Medulla oblongata (tissue), 1 donor: ENCODE measurements at regions not wholly inside any gene's neighbourhood (a gene's known extent, or its start where the extent isn't known, plus 50 kb on each side); places are given as distances from the start of the nearest gene placed in this dataset.

Experiments used
- DNase-seq: peaks from one replicate; pipeline ENCODE4 v3.0.0-alpha.2; 2015; ENCODE audit errors: extremely low spot score

DNA sequence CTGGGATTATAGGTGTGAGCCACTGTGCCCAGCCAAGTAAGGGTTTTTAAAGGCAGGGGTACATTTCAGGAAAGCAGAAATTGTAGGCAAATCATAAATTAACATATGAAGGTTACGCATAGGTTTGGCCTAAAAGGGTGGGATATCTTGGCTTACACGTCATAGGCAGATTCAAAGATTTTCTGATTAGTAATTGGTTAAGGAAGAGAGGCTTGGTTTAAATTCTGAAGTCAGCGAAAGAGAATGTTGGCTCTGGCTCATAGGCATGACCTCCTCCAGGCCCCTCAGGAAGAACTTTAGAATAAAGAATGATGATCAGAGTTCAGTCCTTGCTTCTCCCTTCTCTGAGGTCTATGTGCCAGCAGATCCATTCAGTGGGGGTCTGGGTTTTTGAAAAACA, 124.8 kb upstream of the RBBP6 start:
- DNase-seq: no peak

- DNase-seq: no peak
Observed at GRCh38 chr16:24418733-24419132, 120.6 kb upstream of the RBBP6 start.

DNA sequence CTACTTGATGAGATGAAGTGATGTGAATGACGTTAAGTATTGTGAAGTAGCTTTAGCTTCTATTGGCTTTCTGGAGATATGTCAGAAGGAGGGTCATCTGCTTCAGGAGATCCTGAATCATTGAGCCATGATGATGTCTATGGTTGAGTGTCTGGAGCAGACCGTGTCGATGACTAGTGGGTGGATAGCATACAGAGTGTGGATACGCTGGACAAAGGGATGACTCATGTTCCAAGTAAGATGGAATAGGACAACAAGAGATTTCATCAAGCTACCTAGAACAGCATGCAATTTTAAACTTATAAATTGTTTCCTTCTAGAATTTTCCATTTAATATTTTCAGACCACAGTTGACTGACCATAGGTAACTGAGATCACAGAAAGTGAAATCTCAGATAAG, 116.1 kb upstream of the RBBP6 start:
- DNase-seq: no peak

DNA sequence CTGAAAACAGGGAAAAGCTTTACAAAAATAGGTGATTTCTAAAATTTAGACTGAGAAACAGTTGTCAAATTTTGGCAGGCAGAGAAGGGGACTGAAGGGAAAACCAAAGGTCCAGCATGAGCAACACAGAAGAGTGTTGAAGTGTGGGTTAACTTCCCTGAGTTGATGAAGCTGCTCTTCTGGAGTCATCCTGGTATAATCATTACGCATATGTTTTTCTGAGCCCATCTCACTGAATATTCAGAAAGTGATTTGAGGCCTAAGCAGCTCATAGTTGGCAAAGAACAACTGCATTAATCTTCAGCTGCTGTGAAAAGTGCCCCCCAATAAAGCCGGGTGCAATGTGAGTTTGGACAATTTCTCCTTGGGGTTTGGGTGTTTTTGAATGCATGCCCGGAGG, 115.0 kb upstream of the RBBP6 start:
- no peak for DNase-seq

DNA sequence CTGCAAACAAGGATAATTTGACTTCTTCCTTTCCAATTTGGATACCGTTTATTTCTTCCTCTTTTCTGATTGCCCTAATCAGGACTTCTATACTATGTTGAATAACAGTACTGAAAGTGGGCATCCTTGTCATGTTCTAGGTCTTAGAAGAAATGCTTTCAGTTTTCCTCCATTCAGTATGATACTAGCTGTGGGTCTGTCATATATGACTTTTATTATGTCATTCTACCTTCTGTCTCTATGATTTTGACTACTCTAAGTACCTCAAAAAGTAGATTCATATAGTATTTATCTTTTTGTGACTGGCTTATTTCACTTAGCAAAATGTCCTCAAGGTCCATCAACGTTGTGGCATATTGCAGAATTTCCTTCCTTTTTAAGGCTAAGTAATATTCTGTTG, 111.5 kb upstream of the RBBP6 start:
- DNase-seq: no peak

DNA sequence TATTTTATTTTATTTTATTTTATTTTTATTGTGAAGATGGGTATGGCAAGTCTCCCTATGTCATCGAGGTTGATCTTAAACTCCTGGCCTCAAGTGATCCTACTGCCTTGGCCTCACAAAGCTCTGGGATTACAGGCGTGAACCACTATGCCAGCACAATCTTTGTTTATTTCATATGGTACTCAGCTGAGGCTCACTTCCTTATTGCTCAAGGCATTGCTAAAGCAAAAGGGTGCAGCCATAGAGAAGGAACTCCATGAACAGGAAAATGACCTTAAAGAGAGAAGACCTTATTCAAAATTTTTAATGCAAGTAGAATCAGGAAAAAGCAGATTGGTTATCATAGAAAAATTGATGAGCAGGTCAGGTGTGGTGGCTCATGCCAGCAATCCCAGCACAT, 110.6 kb upstream of the RBBP6 start:
- no peak for DNase-seq

DNA sequence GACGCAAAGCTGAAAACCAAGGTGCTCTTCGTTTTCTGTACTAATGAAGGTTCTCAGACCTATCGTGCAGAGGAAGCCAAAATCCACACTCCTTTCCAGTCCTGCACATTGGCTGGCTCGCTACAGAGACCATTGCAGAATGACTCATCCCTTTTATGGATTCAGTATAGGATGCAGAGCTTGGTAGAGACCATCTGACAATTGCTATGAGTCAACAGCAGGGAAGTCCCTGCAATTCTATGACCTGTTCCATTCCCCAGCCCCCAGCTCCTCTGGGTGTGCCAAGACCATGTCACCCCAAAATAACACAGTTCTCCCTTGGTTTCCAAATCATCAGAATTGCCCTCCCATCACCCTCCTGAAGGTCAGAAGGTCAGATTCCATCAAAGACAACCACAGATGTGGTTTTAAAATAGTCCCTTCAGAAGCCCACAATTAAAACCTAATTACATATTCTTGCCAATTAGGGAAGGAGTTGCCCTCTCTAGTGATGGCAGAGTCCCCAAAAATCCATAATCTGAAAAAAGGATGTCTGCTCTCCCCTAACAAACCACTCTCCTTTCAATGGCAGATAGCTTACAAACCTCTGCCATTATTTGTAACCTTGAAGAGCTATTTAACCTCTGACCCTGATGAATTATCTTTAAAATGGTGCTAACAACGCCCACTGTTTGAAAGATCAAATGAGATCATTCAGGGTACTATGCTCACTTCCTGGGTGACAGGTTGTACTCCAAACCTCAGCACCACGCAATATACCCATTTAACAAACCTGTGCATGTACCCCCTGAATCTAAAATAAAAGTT, 108.2 kb upstream of the RBBP6 start:
- no peak for DNase-seq

DNA sequence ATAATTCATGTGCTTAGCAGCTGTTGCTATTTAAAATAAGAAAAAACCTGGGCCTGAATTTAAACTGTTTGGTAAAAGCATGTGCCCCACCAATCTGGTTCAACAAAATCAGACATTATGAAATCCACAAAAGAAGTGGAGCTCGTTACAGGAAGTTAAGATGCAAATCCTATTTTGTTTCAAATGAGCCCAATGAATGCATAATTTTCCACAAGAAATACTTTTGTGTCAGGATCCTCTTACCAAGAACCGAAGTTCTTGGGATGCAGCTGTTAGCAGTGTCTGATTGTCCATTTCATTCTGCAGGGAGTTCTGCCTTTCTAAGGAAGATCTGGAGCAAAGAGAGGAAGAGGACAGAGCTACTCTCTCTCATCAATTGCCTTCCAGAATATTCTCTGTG, 105.7 kb upstream of the RBBP6 start:
- DNase-seq: no peak

GRCh38 chr16:24440306-24440705, 99.1 kb upstream of the RBBP6 start:
- DNase-seq: no peak

GRCh38 chr16:24442631-24443030, 96.7 kb upstream of the RBBP6 start:
- no peak for DNase-seq

- no peak for DNase-seq
Observed at GRCh38 chr16:24445216-24445615, 94.2 kb upstream of the RBBP6 start.

- no peak for DNase-seq
Observed at GRCh38 chr16:24446189-24446588, 93.2 kb upstream of the RBBP6 start.

DNA sequence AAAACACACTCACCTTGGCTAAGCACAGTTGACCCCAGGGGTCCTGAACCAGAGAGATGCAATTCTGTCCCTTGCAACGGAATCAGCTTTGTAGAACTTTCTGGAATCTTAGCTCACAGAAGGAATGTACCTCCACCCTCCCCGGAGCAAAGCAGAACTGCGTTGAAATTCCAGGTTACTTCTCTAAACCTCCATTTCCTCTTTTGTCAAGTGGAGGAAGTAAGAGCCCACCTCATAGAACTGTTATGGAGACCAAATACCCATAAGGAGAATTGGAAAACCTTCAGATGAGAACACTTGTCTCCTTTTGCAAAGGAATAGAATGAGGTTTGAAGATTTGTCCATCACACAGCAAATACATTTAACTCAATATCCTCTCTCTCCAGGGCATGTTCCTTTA, 86.6 kb upstream of the RBBP6 start:
- no peak for DNase-seq

GRCh38 chr16:24463196-24463945, 76.0 kb upstream of the RBBP6 start:
- DNase-seq: no peak

- peak; percentile 12 for DNase-seq
Observed at GRCh38 chr16:24471561-24472350, 67.6 kb upstream of the RBBP6 start.

GRCh38 chr16:24477492-24477891, 61.9 kb upstream of the RBBP6 start:
- no peak for DNase-seq

DNA sequence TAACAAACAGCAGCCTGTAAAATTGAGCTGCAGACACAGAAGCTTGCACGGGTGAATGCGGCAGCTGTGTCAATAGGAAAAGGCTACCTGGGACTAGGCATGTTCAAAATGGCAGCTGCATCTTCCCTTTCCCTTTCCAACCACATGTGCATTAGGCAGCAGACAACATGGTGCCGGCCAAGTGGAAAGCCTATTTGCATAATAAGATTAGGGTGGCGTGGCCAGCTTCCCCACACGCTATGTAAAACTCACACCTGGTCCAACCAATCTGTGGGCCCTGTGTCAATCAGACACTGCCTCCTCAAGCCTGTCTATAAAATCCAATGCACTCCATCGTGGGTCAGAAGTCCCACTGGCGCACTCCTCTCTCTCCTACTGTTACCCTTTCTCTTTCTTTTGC, 61.0 kb upstream of the RBBP6 start:
- no peak for DNase-seq

DNA sequence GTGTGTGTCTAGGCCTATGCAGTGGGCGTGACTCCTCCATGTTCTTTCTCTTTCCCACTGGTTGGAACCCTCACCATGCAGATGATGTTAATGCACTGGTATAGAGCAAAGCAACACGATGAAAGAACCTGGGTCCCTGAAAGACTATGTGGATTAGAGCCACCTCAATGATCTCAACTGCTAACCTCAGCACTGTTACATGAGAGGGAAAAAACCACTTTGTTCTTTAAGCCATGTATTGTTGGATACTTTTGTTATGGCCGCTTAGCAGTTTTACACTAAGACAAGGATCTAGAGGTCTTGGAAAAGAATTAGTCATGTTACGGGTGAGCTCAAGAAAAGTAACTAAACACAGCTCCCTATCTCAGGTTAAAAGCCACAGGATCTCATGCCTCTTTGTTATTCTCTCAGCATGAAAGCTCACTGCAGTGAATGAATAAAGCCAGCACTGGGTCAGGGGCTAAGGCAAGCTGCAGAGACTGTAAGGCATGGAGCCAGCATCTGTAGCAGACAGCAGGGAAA, 56.6 kb upstream of the RBBP6 start:
- DNase-seq: no peak

GRCh38 chr16:24488045-24488444, 51.3 kb upstream of the RBBP6 start:
- no peak for DNase-seq
